Smooth muscle cell of the brain vasculature (primary cell): ENCODE measurements at regions not wholly inside any gene's neighbourhood (a gene's known extent, or its start where the extent isn't known, plus 50 kb on each side); places are given as distances from the start of the nearest gene placed in this dataset.
A peak's percentile ranks its signal among the peaks of the same experiment; 100 is the strongest.
"Not testable (repeated sequence)": the region's sequence is repeated elsewhere in the genome, so short reads cannot be mapped to it uniquely, and the experiment has no call there.

ENCODE experiments used
- DNase-seq: peaks from one replicate; pipeline ENCODE4 v3.0.0-alpha.2; 2012; ENCODE audit warnings: low read depth, low spot score

DNA sequence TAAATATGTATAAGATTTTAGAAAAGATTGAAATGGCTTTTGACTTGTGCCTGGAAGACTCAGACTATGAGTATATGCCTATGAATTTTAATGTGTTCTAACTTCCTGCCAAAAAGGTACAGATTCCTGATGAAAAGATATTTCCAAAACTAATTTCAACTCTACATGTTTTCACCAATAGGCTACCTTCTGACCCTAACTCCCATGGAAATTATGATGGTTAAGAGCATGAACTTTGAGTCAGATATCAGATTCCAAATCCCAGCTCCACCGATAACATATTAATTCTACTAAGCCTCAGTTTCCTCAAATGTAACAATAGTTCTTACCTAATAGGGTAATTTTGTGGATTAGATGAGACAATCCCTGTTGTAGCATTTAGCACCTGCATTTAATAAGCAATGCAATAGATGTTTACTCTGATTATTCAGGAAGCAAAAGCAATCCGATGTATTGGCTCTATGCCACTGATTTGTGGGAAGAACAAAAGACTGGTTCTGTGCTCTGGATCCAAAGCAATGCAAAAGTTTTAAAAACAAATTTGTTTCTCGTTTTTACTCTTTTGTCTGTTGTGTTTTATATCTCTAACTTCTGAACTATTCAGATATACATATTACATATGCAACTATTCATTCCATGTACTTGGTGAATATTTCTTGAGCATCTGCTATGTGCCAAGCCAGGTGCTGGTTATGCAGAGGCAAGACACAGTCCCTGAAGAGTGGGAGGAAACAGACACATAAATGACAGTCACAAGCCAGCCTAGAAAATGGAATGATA is 115.4 kb downstream of the GATA6 start:
- no peak for DNase-seq

GRCh38 chr18:22283855-22284254 is 114.5 kb downstream of the GATA6 start:
- not testable (repeated sequence) for DNase-seq

DNA sequence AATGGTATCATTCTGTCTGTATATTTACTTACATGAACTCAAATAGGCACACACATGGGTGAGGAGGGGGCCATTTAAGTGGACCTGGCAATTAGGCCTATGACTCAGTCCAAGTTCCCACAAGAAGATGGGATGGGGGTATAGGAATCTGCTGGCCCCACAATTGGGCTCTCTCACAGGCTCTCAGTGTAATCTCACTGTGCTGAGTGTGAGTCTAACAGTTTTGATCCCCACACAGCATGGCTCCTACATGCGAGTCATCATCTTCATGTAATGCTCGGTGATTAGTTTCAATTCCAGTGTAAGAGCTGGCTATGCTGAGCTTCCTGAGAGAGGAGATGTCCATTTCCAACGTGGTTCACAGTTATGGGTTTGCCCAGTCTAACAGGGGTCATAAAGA is 114.0 kb downstream of the GATA6 start:
- no peak for DNase-seq

DNA sequence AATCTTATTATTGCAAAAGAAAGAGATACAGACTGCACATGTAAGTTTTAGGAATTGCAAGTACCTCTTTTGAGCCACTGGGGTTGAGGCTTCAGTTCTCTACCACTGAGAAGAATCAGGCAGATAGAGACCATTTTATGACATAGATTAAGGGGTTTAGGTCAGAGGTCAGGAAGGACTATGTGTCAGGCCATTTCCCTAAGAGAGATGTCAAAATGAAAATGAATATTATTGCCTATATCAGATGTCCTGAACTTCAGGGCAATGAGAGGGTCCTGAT is 113.7 kb downstream of the GATA6 start:
- DNase-seq = no peak

GRCh38 chr18:22282311-22283115 is 113.1 kb downstream of the GATA6 start:
- peak; percentile 36 for DNase-seq

- no peak for DNase-seq
Measured at GRCh38 chr18:22280453-22280750, 111.0 kb downstream of the GATA6 start.

DNA sequence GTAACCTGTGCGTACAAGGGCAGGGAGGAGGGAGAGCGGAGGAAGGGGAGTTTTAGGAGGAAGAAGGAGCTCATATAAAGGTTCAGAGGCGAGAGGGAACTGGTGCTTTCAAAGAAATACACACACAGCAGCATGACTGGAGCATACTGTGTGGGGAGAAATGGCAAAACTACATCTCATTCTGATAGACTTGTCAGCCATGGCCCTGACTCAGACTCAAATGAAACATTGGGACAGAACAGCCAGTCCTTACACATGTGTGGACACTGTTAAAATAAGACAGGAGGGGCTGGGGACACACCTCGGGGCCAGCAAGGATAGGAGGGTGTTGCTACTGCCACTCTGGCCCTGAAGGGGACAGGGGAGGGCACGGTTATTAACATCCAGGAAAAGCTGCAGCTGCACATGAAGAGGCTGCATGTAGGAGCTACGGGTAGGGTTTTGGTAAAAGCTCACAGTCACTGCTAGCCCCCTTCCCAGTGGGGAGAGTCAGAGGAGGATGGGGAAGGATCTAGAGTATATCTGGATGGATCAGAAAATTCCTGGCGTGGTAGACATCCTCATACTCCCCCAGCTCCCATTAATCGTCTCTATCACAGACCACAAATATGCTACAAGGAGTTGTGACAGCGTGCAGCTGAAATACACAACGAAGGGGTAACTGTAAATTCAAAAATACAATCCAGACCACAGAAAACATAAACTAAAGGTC is 110.5 kb downstream of the GATA6 start:
- no peak for DNase-seq

DNA sequence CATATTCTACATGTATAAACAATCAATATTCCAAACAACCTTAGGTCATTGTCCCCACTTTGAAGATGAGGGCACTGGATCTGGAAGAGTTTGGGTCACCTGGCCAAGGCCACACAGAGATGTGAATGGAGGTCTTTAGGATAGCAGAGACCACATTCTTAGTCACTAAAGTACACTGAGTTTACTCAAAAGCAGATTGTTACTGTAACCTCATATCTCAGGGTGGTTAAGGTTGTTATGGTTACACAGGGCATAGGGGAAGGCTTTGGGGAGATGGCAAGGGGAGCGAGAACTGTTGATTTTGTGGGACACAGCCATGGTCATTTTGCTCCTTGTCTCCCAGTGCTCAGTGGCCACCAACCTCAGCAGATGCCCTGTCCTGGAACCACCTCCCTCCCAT is 109.4 kb downstream of the GATA6 start:
- no peak for DNase-seq

GRCh38 chr18:22277758-22278157 is 108.4 kb downstream of the GATA6 start:
- no peak for DNase-seq

GRCh38 chr18:22276334-22276713 is 106.9 kb downstream of the GATA6 start:
- DNase-seq = no peak

GRCh38 chr18:22275706-22276333 is 106.4 kb downstream of the GATA6 start:
- DNase-seq = no peak

DNA sequence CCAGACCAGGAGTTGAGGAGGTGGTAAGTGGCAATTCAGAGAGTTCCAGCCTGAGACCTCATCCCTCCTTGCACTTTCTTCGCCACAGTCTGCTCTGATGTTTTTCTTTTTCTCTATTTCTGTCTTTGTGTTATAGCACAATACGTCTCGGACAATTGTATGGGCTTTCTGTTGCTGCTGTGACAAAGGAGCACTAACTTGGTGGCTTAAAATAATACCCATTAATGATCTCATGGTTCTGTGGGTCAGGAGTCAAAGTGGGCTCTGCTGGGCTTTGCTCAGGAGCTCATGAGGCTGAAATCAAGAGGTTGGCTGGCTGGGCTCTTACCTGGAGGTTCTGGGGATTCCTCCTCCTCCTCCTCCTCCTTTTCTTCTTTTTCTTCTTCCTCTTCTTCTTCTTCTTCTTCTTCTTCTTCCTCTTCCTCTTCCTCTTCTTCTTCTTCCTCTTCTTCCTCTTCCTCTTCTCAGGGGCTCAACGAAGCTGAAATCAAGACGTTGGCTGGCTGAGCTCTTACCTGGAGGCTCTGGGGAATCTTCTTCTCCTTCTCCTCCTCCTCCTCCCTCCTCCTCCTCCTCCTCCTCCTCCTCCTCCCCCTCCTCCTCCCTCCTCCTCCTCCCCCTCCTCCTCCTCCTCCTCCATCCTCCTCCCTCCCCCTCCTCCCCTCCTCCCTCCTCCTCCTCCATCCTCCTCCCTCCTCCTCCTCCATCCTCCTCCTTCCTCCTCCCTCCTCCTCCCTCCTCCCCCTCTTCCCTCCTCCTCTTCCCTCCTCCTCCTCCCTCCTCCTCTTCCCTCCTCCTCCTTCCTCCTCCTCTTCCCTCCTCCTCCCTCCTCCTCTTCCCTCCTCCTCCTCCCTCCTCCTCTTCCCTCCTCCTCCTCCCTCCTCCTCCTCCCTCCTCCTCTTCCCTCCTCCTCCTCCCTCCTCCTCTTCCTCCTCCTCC is 104.0 kb downstream of the GATA6 start:
- DNase-seq = no peak

GRCh38 chr18:22272242-22272641 is 102.9 kb downstream of the GATA6 start:
- DNase-seq = no peak

DNA sequence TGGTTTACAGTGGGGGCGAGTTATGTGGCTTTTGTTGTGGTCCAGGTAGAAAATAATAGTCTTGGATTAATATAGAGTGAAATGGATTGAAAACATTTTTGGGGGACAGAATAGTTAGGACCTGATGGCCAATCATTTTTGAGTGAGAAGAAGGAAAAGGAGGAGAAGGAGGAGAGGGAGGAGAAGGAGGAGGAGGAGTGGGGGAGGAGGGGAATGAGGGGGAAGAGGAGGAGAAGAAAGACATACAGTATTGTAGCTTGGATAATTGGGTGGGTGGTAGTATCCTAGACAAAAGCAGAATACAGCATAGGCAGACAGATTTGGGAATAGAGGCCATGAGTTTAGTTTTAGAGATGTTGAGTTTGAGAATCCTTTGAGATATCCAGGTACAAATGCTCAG is 101.6 kb downstream of the GATA6 start:
- DNase-seq = no peak

DNA sequence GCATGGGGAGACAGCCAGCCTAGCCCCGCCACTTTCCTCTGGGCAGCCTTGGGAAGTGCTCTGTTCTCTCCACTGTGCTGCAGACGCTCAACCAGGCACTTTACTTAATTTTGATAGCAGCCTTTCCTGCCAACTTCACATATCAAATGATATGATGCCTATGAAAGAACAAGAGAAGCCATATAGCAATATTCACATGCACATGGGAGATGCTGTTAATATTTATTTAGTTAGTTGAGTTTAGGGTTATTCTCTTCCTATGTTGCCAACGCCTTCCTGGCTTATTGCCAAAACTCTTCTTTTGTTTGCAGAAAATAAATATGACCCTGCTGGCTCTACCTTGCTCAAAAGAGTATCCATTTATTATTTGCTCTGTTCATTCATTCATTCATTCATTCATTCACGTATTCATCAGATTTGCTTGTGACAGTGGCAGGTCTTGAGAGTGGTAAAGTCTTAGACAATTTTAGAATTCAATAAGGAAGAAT is 99.3 kb downstream of the GATA6 start:
- no peak for DNase-seq

DNA sequence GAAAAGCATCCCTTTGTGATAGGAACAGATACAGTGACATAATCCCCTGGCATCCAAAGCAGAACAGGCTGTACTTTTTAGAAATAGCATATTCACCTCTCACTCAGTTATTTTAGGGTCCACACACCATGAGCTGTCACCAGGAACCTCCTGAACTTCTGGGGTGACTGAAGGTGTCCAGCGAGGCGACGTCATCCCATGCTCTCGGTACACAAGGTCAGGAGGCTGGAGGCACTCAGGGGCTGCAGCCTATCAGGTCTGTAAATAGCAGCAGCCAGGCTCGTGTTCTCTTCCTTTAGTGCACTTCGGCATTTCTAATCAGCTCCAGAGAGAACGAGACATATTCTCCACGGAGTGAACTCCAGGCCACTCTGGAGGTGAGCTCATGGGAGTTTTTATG is 98.3 kb downstream of the GATA6 start:
- no peak for DNase-seq

- DNase-seq = no peak
Measured at GRCh38 chr18:22267225-22267624, 97.8 kb downstream of the GATA6 start.

GRCh38 chr18:22265838-22266237 is 96.4 kb downstream of the GATA6 start:
- DNase-seq = no peak

GRCh38 chr18:22260208-22260820 is 90.9 kb downstream of the GATA6 start:
- no peak for DNase-seq

GRCh38 chr18:22257022-22257543 is 87.7 kb downstream of the GATA6 start:
- no peak for DNase-seq
